ENCODE measurements at regions not wholly inside any gene's neighbourhood (a gene's known extent, or its start where the extent isn't known, plus 50 kb on each side); places are given as distances from the start of the nearest gene placed in this dataset.

- TF ChIP-seq CTCF (IDR thresholded peaks at IDR 0.05; ENCODE audit: control insufficient read depth, extremely low read depth, insufficient read depth): no peak
- no peak for DNase-seq (ENCODE audit: low read depth)
- no peak overlapping the region for H3K4me3 ChIP-seq (ENCODE audit: low read depth, low read length)
Measured at GRCh38 chr5:3662344-3662743, 66.7 kb downstream of the IRX1 start.

- TF ChIP-seq CTCF (IDR thresholded peaks at IDR 0.05; ENCODE audit: control insufficient read depth, extremely low read depth, insufficient read depth): no peak
- DNase-seq (ENCODE audit: low read depth): no peak
- H3K4me3 ChIP-seq (ENCODE audit: low read depth, low read length): no peak overlapping the region
Measured at GRCh38 chr5:3671337-3671736, 75.7 kb downstream of the IRX1 start.

GRCh38 chr5:3678801-3679200, 83.2 kb downstream of the IRX1 start:
- TF ChIP-seq CTCF (IDR thresholded peaks at IDR 0.05; ENCODE audit: control insufficient read depth, extremely low read depth, insufficient read depth): no peak
- no peak overlapping the region for H3K4me3 ChIP-seq (ENCODE audit: low read depth, low read length)
- DNase-seq (ENCODE audit: low read depth): no peak

- TF ChIP-seq CTCF (IDR thresholded peaks at IDR 0.05; ENCODE audit: control insufficient read depth, extremely low read depth, insufficient read depth): no peak
- H3K4me3 ChIP-seq (ENCODE audit: low read depth, low read length): no peak overlapping the region
- DNase-seq (ENCODE audit: low read depth): no peak
Measured at GRCh38 chr5:3680821-3681220, 85.2 kb downstream of the IRX1 start.

GRCh38 chr5:3684118-3684517, 88.5 kb downstream of the IRX1 start:
- no peak for TF ChIP-seq CTCF (IDR thresholded peaks at IDR 0.05; ENCODE audit: control insufficient read depth, extremely low read depth, insufficient read depth)
- DNase-seq (ENCODE audit: low read depth): no peak
- no peak overlapping the region for H3K4me3 ChIP-seq (ENCODE audit: low read depth, low read length)

- H3K4me3 ChIP-seq (ENCODE audit: low read depth, low read length): no peak overlapping the region
- DNase-seq (ENCODE audit: low read depth): no peak
- TF ChIP-seq CTCF (IDR thresholded peaks at IDR 0.05; ENCODE audit: control insufficient read depth, extremely low read depth, insufficient read depth): no peak
Measured at GRCh38 chr5:3684771-3685354, 89.2 kb downstream of the IRX1 start.

GRCh38 chr5:3694819-3695218, 99.2 kb downstream of the IRX1 start:
- DNase-seq (ENCODE audit: low read depth): no peak
- H3K4me3 ChIP-seq (ENCODE audit: low read depth, low read length): no peak overlapping the region
- no peak for TF ChIP-seq CTCF (IDR thresholded peaks at IDR 0.05; ENCODE audit: control insufficient read depth, extremely low read depth, insufficient read depth)

Data from LNCaP clone FGC (cell line).